GM18519 (cell line): ENCODE measurements at regions not wholly inside any gene's neighbourhood (a gene's known extent, or its start where the extent isn't known, plus 50 kb on each side); places are given as distances from the start of the nearest gene placed in this dataset.

Experiments used
- ATAC-seq: cut with Tn5 transposase; IDR thresholded peaks from one replicate; pipeline ENCODE4 v1.9.1; 2021; ENCODE audit warnings: mild to moderate bottlenecking, moderate library complexity; ENCODE audit not compliant: unreplicated experiment, low FRiP score

DNA sequence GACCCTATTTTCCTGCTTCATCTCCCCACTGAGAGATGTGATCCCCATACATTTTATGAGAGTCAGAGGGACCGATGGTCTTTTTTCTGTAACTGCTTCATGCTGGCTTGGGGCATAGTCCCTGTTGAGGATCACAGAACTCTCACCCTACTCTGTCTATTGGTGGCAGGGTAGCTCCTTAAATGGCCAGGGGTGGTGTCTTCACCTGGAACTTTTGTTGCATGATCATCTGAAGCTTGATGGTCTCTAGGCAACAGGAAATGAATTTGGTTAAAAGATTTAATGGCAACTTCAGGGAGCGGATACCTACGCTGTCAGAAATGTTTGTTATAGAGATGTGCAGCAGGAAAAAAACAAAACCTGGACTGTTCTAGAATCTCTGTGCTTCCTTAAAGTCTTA lies 87.0 kb upstream of the GLIS3 start:
- ATAC-seq: no peak

DNA sequence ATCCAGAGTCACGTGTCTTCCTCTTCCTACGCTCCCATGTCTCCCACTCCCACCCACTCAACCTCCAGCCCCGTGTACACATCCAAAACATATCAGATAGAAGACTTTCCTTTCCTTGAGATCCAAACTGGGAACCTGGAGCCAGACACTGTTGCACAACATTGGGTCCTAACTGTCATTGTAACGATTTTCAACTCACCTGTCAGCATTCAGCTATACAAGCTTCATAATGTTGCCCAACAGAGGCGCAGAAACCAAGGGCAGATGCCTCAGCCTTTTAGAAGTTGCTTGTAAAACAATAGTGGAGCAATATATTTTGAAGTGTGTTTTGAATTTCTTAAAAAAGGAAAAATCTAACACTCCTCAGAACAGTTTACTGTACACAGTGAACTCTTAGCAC lies 84.9 kb upstream of the GLIS3 start:
- no peak for ATAC-seq

DNA sequence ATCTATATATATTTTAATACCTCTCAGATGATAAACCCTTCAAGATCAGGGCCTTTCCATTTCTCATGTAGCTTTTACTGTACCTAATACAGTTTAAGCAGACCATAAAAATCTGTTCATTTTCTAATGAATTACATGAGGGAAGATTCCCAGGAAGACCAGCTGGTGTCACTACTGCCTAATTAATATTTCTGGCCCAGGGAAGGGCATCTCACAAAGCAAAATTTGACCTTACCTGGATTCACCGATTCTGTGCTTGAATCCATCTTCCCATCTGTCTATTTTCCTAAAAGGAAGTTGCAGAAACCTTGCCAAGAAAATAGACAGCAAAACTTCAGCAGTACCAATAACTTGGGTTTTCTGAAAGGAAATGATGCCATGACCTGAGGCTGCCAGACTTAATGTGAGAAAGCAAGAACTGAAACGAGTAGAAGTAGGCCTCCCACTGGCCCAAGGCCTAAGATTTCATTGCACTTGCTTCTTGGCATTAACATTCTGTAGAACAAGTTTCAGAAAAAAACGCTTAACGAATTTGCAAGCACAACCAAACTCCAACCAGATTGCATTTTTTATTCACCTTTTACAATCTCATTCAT lies 83.0 kb upstream of the GLIS3 start:
- peak; percentile 76 for ATAC-seq

DNA sequence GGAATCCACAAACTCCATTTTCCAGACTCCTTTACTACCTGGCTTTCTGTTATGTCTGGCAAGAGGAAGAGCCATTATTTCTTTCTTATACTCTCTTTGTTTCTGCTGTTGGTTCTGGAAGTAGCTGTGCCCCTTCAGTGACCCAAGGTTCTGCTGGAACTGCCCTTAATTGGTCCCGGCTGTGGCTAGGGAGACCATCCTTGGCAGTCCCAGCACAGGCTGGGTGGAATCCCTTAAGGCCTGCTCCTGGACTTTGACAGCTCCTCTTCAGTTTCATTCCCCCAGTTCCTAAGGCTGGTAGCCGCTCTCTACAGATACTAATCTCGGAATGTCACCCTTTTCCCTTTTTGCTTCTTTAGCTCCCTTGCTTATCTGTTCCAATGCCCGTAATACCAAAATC lies 81.9 kb upstream of the GLIS3 start:
- no peak for ATAC-seq

DNA sequence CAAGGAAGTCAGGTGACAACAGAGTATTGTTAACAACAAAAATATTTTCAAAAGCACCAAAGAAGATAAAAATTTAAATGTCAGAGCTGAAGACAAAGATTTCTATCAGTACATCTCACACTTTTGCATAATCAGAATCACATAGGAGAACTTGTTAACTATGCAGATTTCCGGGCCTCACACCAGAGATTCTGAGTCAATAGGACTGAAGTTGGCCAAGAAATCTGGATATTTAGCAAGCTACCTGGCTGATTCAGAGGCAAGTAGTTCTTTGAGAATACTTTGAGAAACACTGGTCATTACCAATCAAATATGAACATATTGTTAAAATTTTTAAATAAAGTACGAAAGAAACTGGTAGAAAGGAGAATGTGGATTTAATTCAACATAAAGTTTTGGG lies 80.5 kb upstream of the GLIS3 start:
- ATAC-seq: no peak

DNA sequence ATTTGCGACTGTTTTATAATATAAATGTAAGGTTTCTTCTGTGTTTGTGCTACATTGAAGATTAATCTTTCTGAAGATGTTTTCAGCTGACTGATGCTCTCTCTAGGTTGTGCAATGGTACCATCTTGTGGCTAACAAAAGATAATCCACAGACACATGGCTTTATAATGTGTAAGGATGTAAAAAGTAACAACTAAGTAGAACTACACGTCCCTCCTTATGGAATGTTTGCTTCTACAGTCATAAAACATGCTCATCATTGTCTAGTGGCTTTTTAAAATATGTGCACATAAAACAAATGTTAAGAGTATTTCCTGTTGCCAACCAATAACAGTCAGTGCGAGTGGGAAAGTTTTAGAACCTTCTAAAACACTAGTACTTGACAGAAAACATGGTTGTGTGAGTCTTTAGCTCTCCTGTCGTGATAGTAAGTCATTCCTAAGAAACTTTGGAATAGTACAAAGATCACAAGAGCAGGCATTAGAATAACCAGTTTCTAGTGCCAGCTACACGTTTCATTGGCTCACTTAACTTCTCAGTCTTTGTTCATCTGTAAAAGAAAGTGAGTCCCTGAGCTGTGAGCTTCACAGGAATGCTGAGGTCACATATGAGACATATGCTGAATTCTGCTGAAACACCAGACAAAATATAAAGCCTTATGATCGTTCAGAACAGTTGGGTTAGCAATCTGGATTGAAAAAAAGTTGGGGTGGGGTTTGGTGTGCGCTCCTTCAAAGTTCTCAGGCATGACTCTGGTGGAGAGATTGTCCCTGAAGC lies 75.7 kb upstream of the GLIS3 start:
- ATAC-seq: no peak

DNA sequence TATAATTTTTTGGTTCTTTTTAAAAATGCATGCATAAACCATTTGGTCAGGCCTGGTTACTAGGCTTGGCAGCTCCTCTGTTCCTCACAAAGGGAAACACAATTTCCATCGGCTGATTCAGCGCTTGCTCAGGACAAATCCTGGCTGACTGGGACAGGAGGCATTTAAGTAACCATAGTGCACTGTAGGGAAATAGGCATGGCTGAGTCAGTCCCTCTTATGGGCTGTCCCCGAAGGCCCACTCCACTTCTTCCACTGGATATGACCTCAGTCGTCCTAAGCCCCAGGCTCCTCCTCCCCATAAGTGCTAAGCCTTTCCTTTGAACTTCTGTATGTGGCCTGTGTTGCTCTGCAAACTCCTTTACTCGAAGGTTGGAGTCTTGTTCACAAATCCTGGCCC lies 71.2 kb upstream of the GLIS3 start:
- no peak for ATAC-seq

DNA sequence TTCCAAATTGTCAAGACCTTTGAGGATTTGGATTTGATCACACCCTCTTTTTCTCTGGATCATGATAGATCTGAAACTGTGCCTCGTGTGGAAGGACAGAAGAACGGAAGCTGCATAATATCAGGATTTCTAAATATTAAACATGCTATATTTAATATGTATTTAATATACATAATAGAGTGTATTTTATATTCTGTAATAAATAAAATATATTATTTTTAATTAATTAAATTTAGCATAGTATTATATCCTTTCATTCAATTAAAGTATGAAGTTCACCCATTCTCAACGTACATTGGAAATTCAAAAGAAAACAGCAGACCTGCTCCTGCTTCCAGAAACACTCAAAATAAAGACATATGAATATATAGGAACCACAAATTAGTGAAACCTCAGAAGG lies 70.6 kb upstream of the GLIS3 start:
- ATAC-seq: no peak

DNA sequence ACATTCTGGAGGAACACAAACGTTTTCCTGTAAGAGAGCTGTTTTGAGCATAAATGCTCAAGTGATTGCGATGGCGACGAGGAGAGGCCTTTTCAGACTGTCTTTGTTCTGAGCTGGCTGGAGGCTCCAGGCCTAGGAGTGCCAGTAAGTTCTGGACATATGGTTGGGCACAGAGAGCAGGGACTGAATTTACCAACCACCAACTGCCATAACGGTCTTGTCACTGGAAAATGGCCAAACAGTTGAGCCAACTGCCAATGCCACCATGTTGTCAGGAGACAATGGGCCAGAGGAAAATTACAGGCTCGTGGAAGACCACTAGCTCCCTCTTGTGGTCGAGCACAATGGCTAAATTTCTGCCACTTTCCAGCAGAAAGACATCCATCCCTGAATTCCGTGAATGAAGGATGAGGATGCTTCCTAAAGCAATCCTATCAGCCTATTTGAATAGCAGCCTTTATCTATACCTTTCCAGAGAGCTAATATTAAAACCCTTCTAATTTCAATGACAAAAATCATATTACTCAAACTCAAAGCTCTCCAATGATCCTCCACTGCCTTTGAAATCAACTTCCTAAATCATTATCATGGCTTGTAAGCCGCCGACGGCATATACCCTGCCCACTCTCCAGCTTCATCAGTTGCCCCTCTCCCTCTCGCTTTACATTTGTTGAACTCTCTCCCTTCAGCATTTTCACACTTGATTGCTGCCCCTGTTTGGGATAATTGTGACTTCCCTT lies 66.9 kb upstream of the GLIS3 start:
- ATAC-seq: no peak

DNA sequence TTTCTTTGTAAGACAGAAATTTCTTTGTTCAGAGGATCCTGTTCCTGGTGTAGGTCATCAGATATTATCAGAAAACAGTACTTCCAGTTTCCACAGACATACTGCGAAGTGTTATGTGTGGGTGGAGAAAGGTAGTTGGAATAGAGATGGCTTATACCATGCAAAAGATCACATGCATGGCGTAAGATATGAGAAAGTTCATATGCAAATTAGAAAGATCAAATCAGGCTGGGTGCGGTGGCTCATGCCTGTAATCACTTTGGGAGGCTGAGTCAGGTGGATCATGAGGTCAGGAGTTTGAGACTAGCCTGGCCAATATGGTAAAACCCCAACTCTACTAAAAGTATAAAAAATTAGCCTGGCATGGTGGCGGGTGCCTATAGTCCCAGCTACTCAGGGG lies 65.2 kb upstream of the GLIS3 start:
- ATAC-seq: no peak

DNA sequence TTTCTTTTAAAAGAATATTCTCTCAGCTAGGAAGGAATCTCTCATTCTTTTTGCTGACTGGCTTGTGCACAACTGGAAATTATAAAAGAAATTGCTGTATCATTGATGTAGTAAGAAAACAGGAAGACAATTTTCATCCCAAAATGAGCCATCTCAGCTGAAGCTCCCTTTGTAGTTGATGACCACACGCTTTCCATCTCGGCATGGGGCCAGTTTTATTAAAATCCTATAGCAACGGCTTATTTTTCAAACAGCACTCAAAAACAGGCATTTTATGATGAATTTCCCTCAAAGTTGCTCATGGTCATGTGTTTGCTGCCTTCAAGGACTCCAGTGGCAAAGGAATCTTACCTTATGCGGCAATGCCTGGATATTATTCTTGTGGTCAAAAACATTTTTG lies 62.4 kb upstream of the GLIS3 start:
- no peak for ATAC-seq

DNA sequence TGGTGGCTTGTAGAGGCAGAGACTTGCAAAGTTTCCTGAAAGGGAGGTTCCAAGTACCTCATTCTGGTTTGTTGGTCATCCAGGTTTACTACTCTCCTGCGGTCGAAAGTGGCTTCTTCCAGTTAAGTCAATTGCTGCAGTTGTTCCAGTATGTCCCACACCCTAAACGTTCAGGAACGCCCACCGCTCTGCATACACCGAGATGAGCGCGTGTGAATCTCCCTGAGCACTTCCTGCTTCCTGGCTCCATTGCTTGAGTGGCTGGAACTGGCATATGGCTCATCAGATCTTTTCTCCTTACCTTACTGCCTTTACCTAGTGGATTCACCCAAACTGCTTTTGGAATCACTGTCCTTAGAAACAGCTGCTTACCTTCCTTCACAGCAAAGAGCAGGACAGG lies 59.1 kb upstream of the GLIS3 start:
- ATAC-seq: no peak

DNA sequence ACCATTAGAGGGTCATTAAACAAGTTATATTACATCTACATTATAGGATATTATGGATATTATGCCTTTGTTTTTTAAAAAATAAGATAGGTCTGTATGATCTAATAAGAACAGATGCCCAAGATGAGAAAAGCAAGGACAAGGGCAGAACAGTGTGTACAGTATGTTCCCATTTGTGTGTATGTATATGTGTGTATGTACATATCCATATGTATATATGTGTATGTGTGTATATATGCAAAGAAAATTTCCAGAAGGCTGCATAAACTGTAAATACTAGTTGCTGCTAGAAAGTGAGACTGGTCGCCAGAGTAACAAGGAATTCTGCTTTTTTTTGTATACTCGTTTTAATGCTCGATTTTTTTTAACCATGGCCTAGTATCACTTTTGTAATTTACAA lies 58.1 kb upstream of the GLIS3 start:
- ATAC-seq: no peak

DNA sequence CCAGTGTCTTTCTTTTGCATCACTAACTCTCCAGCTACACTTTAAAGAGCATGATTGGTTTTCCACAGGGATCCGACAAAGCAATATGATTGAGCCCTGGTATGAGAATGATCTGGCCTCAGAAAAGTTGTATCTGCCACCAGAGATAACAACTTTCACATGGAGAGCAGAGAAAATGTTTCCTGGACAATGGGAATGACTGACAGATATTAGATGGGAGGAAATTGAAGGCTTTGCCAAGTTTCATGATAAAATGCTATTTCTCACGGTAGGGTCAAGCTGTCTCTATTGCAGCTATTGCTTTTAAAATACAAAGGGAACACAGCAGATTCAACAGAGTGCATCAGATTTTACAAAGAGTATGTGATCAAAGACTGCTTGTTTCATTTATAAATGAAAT lies 56.4 kb upstream of the GLIS3 start:
- ATAC-seq: no peak

DNA sequence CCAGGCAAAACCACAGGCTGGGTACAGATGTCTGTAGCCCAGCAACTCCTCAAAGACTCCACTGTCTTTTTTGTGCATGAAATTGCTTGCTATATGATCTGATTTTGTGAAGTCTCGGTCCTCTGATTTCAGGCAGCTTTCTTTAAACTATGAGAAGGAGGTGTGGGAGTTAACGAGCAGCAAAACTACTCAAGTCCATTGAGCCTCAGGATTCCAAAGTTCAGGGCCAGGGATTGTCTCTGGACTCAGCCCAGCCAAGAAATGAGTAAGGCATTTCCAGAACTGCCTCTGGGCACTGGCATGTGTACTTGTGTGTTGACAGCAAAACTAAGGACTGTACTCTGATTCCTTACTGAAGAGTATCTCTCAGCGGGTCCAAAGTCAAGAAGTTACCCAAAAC lies 53.4 kb upstream of the GLIS3 start:
- no peak for ATAC-seq

DNA sequence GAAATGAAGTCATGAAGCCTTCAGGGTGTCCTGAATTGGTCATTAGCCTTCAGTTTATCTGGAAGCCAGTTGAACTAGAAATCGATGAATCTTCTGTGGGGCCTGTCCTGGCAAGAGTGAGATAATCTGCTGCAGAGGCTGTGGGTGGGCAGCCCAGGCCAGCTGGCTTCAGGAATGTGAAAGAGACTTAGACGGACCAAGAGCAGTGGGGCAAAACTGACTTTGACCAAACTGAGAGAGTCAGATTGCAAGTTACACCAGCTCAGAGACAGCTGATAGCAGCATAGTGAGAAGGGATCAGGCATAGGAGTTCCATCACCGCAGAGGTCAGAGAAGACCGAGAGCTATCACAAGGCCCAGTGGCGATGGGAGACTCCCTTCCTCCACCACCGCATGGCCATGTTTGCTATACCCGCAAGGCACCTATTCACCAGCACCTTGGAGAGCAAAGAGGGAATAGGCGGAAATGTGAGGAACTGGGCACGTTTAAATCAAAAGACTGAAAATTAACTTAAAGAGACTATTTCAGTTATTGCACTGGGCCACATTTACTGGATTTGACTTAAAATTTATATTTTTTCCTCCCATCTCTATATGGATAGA lies 50.0 kb upstream of the GLIS3 start:
- no peak for ATAC-seq
